ENCODE measurements at regions not wholly inside any gene's neighbourhood (a gene's known extent, or its start where the extent isn't known, plus 50 kb on each side); places are given as distances from the start of the nearest gene placed in this dataset.
"Not testable (repeated sequence)": the region's sequence is repeated elsewhere in the genome, so short reads cannot be mapped to it uniquely, and the experiment has no call there.

- no peak for DNase-seq
These were observed 169.9 kb downstream of the CPE start for GRCh38 chr4:165548702-165549101.

- DNase-seq: no peak
These were observed 174.5 kb downstream of the CPE start for GRCh38 chr4:165553221-165553810.

- no peak for DNase-seq
These were observed 176.5 kb downstream of the CPE start for GRCh38 chr4:165555302-165555701.

- no peak for DNase-seq
These were observed 177.6 kb downstream of the CPE start for GRCh38 chr4:165556383-165556782.

GRCh38 chr4:165560941-165561340 lies 182.1 kb downstream of the CPE start:
- no peak for DNase-seq

- no peak for DNase-seq
These were observed 185.0 kb downstream of the CPE start for GRCh38 chr4:165563851-165564250.

GRCh38 chr4:165569031-165569430 lies 190.2 kb downstream of the CPE start:
- DNase-seq: no peak

GRCh38 chr4:165571476-165571875 lies 192.7 kb downstream of the CPE start:
- not testable (repeated sequence) for DNase-seq

GRCh38 chr4:165580351-165580905 lies 201.6 kb downstream of the CPE start:
- DNase-seq: no peak

GRCh38 chr4:165583341-165583740 lies 204.5 kb downstream of the CPE start:
- no peak for DNase-seq

GRCh38 chr4:165584916-165585315 lies 206.1 kb downstream of the CPE start:
- DNase-seq: no peak

- no peak for DNase-seq
These were observed 209.9 kb downstream of the CPE start for GRCh38 chr4:165588534-165589315.

- no peak for DNase-seq
These were observed 213.6 kb downstream of the CPE start for GRCh38 chr4:165592386-165592785.

- DNase-seq: no peak
These were observed 219.0 kb downstream of the CPE start for GRCh38 chr4:165597581-165598480.

GRCh38 chr4:165600959-165601683 lies 222.3 kb downstream of the CPE start:
- no peak for DNase-seq

- DNase-seq: no peak
These were observed 223.8 kb downstream of the CPE start for GRCh38 chr4:165602621-165603020.

GRCh38 chr4:165604181-165604580 lies 225.4 kb downstream of the CPE start:
- peak; percentile 85 for DNase-seq

GRCh38 chr4:165605811-165606210 lies 227.0 kb downstream of the CPE start:
- DNase-seq: no peak

GRCh38 chr4:165606465-165607205 lies 227.8 kb downstream of the CPE start:
- peak; percentile 19 for DNase-seq

- no peak for DNase-seq
These were observed 230.8 kb downstream of the CPE start for GRCh38 chr4:165609653-165610052.

GRCh38 chr4:165610679-165611437 lies 232.1 kb downstream of the CPE start:
- DNase-seq: no peak

All from NCI-H2171 treated with DMSO at 0.1 percent for 48 hours (cell line).